Cardiac fibroblast (primary cell): ENCODE measurements at regions not wholly inside any gene's neighbourhood (a gene's known extent, or its start where the extent isn't known, plus 50 kb on each side); places are given as distances from the start of the nearest gene placed in this dataset.

Experiments used
- DNase-seq, 2 donors: peaks; one replicate each; pipeline versions ENCODE4 v3.0.0 to v3.0.0-alpha.2; 2010; ENCODE audit warnings: low read depth in 2 of 2
- H3K4me3 ChIP-seq, 2 donors: replicated peaks in 1 of 2; 1 replicate in 1 of 2; 2 replicates in 1 of 2; pipeline ENCODE4 v1.5.1; 2011; ENCODE audit warnings: low read depth in 2 of 2, low read length in 2 of 2, mild to moderate bottlenecking in 2 of 2, moderate library complexity in 1 of 2
- TF ChIP-seq, protein P1 (sequence below): IDR thresholded peaks from one replicate; pipeline ENCODE4 v1.5.1; 2011; ENCODE audit warnings: low read depth, mild to moderate bottlenecking, low read length, inconsistent platforms

DNA sequence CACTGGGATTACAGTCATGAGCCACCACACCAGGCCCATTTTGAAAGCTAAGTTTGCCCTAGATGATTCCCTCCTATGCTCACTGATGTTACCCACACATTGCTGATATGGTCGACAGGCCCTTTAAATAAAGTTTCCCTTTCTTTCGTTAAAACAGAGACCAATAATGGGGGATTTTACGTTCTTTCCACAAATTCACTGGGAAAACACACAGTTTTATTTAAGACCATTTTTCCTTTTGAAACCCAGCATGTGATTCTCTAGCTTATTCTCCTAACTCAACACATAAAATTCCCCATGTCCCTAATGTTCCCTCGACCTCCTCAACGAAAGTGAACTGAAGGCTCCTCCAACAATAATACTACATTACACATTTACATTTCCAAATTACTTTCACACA, 223.2 kb downstream of the ANAPC1 start:
- TF ChIP-seq, protein P1, sequence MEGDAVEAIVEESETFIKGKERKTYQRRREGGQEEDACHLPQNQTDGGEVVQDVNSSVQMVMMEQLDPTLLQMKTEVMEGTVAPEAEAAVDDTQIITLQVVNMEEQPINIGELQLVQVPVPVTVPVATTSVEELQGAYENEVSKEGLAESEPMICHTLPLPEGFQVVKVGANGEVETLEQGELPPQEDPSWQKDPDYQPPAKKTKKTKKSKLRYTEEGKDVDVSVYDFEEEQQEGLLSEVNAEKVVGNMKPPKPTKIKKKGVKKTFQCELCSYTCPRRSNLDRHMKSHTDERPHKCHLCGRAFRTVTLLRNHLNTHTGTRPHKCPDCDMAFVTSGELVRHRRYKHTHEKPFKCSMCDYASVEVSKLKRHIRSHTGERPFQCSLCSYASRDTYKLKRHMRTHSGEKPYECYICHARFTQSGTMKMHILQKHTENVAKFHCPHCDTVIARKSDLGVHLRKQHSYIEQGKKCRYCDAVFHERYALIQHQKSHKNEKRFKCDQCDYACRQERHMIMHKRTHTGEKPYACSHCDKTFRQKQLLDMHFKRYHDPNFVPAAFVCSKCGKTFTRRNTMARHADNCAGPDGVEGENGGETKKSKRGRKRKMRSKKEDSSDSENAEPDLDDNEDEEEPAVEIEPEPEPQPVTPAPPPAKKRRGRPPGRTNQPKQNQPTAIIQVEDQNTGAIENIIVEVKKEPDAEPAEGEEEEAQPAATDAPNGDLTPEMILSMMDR = no peak
- no peak for DNase-seq
- H3K4me3 ChIP-seq = no peak overlapping the region

DNA sequence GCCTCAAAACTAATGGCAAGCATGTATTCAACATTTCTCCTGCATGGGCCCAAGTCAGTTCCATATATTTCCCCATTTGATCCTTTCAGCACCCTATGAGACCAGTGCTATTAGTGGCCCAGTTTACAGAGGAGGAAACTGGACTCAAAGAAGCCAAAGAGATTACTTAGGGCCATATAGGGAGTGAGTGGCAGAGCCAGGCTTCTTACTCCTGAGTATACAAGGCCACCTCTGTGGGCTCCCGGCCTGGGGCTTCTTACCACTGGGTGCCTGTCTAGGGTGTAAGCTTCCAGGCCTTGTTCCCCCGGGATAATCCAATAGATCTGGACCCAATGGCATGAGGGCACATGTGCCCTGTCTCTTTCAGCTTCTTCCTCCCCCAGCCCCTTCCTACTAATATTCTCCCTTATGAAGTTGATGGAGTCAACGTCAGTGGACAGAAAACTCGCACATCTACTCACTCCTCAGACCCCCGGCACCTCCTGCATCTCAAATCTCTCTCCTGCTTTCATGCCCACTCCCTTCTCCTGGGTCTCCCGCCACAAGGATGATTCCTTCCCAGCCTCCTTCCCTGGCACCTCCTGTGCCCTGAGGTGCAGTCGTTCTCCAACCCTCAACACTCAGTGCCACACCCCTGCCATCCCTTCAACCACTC, 222.6 kb downstream of the ANAPC1 start:
- no peak overlapping the region for H3K4me3 ChIP-seq
- no peak for DNase-seq
- TF ChIP-seq, protein P1 = no peak

DNA sequence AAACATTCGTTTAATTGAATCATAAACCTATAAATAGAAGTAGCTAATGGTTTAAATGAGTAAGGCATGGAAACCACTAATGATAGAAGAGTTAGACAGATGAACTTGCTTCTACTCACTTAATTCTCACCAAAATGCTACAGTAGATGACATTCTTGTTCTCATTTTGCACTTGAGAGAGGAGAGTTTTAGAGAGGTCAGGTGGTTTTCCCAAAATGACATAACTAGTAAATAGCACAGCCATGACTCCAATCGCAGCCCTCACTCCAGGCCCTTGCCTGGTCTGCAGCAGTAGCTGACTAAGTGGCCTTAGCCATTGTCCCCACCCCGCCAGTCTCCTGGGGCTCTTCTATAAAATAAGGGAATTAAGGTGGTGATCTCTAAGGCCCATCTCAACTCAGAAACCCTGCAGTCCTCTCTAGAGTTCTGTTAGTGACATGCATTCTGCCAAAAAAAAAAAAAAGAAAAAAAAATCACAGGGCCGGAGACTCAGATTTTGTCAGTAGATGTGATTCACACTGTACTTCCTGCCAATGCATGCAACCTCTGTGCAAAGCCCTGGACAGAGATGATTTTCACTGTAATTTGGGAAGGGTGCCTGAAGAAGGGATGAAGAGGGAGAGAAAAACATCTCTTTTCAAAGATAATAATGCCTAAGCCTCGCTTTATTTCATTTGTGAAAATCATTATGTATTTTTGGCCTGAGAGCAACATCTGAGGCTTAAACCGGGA, 221.8 kb downstream of the ANAPC1 start:
- DNase-seq = peak; percentile 74 to 81
- H3K4me3 ChIP-seq = no peak overlapping the region
- TF ChIP-seq, protein P1 = no peak

DNA sequence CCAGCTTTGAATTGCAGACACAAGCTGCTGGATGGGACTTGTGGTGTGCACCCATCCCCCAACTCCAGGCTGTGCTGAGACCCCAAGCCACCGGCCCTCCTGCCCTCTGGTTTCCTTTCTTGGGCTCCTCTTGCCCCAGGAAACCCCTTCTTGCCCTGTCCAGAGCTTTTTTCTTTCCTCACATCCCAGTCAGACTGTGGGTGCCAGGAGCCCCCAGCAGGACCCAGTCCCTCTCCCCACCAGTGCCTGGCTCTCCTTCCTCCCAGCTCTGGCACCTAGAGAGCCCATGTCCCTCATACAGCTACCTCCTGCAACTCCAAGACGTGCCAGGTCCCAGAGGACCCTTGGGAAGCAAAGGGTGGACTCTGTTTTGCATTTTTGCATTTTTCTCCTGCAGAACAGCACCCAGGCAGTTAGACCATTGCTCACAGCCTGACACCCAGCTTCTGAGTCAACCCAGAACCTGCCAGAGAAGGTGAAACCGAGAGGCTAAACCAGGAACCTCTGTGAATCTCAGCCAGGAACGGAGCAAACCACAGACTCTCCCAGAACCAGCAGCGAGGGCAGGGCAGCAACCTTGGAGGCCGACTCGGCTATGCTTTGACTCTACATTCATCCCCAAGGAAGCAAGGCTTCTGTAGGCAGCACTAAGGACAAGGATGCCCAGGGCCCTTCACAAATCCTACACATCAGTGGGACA, 221.1 kb downstream of the ANAPC1 start:
- no peak overlapping the region for H3K4me3 ChIP-seq
- TF ChIP-seq, protein P1 = no peak
- DNase-seq = peak in 1 of 2 donors; percentile 43

DNA sequence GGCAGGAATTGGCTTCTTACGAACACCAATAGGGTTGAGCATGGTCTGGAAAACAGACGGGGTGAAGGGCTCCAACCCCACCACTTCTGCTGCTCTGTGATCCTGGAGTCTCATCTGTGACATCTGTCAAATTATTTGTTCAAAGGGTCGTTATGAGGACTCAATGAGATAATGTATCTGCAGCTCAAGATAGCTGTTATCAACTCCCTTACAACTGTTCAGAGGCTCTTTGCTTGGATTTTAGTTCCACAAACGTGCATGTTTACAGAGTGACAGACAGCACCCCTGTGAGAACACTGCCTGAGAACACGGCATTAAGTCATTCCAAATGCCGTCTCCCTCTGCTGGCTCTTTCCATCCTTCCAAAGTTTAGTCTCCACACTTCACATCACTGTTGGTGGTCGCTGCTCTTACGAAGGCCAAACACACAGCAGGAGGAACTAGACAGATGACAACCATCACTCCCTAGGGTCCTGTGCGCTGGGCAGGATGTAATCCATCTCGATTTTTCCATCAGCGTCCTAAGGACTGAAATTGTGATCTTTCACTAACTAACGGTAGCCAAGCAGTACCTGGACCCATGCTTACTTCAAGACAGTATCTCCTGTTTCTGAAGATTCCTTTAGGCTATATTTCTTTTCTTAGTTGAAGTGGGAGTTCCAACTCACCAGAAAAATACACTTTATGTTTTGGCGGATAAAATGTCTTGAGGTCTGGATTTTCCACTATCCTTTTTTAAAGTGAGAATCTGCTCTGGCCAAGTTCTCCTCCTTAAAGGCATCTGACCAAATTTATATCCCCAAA, 220.3 kb downstream of the ANAPC1 start:
- H3K4me3 ChIP-seq = no peak overlapping the region
- DNase-seq = peak; percentile 36 to 48
- TF ChIP-seq, protein P1 = peak; percentile 33

DNA sequence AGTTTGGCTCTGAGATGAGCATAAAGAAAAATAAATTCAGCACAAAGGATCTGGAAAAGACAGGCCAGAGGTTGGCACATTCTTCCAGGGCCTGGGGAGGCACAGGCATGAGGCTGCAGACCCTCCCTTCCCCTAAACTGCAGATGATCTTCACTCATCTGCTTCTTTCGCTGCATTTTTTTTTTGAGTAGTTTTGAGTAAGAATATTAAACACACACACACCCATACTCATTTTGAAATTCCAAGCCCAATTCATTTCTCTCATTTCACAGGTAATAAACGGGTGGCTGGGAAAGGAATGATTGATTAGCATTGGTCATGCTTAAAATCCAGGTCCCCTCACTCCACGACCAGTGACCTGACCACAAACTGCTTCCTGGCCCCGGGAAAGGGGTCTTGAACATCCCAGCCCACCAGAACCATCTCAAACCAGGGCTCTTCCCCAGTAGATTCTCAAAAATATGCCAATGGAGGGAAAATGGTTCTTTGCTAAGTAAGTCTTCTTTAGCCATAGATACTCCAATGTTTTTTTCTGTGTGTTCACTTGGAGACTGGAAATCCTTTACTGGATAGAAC, 219.6 kb downstream of the ANAPC1 start:
- no peak overlapping the region for H3K4me3 ChIP-seq
- DNase-seq = no peak
- TF ChIP-seq, protein P1 = no peak
